Colonic mucosa (tissue), 4 donors: ENCODE measurements at regions not wholly inside any gene's neighbourhood (a gene's known extent, or its start where the extent isn't known, plus 50 kb on each side); places are given as distances from the start of the nearest gene placed in this dataset.

Source experiments
- DNase-seq: peaks from one replicate; pipeline ENCODE4 v3.0.0-alpha.2; 2020
- H3K27ac ChIP-seq: fragments of 200-600 bp; one replicate; pipeline ENCODE4 v1.8.0; 2021
- H3K27me3 ChIP-seq: fragments of 200-600 bp; one replicate; pipeline ENCODE4 v1.8.0; 2021
- H3K36me3 ChIP-seq: fragments of 200-600 bp; one replicate; pipeline ENCODE4 v1.8.0; 2021
- H3K4me1 ChIP-seq: fragments of 200-600 bp; one replicate; pipeline ENCODE4 v1.8.0; 2021; ENCODE audit warnings: mild to moderate bottlenecking
- H3K4me3 ChIP-seq: fragments of 200-600 bp; one replicate; pipeline ENCODE4 v1.8.0; 2021
- H3K9ac ChIP-seq, 2 donors: one replicate each; pipeline ENCODE4 v1.7.0; 2013; ENCODE audit warnings: control low read depth in 2 of 2, low read depth in 2 of 2, low read length in 2 of 2
- H3K9me3 ChIP-seq: fragments of 200-600 bp; one replicate; pipeline ENCODE4 v1.8.0; 2021
- CTCF ChIP-seq: fragments of 200-600 bp; IDR thresholded peaks from one replicate; pipeline ENCODE4 v1.8.0; 2022; ENCODE audit warnings: antibody characterized with exemption, mild to moderate bottlenecking
- intact Hi-C: fragments of 100-400 bp; cut with DNase I; formaldehyde crosslinking; loops from one replicate; pipeline ENCODE4 v1.14.1; 2022
- donor health status: healthy.
- donor health status: DM: no; HTN: no; CAD: no.
- donor health status: DM: no; HTN: no; CAD: no.

- H3K27ac ChIP-seq: no peak overlapping the region
- no peak overlapping the region for H3K4me3 ChIP-seq
- no peaks in the 10 kb centered on the region for H3K36me3 ChIP-seq
- no peak for TF ChIP-seq CTCF
- no peaks in the 10 kb centered on the region for H3K9me3 ChIP-seq
- no peaks in the 10 kb centered on the region for H3K27me3 ChIP-seq
- no peak for DNase-seq
- H3K4me1 ChIP-seq: no peaks in the 10 kb centered on the region
- intact Hi-C loops: no loop called here
- H3K9ac ChIP-seq: no peak overlapping the region
These were observed 489.8 kb upstream of the ZMIZ1 start for GRCh38 chr10:78578929-78579328.

- DNase-seq: no peak
- H3K4me3 ChIP-seq: no peak overlapping the region
- H3K36me3 ChIP-seq: no peaks in the 10 kb centered on the region
- H3K4me1 ChIP-seq: no peaks in the 10 kb centered on the region
- no peaks in the 10 kb centered on the region for H3K9me3 ChIP-seq
- H3K27me3 ChIP-seq: no peaks in the 10 kb centered on the region
- TF ChIP-seq CTCF: no peak
- H3K27ac ChIP-seq: no peak overlapping the region
- intact Hi-C loops: no loop called here
- H3K9ac ChIP-seq: no peak overlapping the region
These were observed 489.2 kb upstream of the ZMIZ1 start for GRCh38 chr10:78579576-78579975.

GRCh38 chr10:78579995-78580394 is 488.8 kb upstream of the ZMIZ1 start:
- Histone ChIP-seq H3K27ac (no peak overlapping the region), H3K9ac (no peak overlapping the region), H3K36me3 (no peaks in the 10 kb centered on the region), H3K27me3 (no peaks in the 10 kb centered on the region), H3K4me1 (no peaks in the 10 kb centered on the region), H3K4me3 (no peak overlapping the region), H3K9me3 (no peaks in the 10 kb centered on the region)
- DNase-seq: peak; percentile 34
- intact Hi-C loops: no loop called here
- no peak for TF ChIP-seq CTCF

- H3K36me3 ChIP-seq: no peaks in the 10 kb centered on the region
- intact Hi-C loops: no loop called here
- TF ChIP-seq CTCF: no peak
- H3K9me3 ChIP-seq: no peaks in the 10 kb centered on the region
- H3K27ac ChIP-seq: no peak overlapping the region
- H3K4me3 ChIP-seq: no peak overlapping the region
- peaks cover 3% of the 10 kb centered on the region for H3K4me1 ChIP-seq
- H3K9ac ChIP-seq: no peak overlapping the region
- no peaks in the 10 kb centered on the region for H3K27me3 ChIP-seq
- DNase-seq: no peak
These were observed 487.6 kb upstream of the ZMIZ1 start for GRCh38 chr10:78581133-78581694.

- Histone ChIP-seq H3K27ac (no peak overlapping the region), H3K9me3 (no peaks in the 10 kb centered on the region), H3K4me1 (peaks cover 3% of the 10 kb centered on the region), H3K27me3 (no peaks in the 10 kb centered on the region), H3K4me3 (no peak overlapping the region), H3K36me3 (no peaks in the 10 kb centered on the region), H3K9ac (no peak overlapping the region)
- DNase-seq: no peak
- no peak for TF ChIP-seq CTCF
- intact Hi-C loops: no loop called here
These were observed 486.2 kb upstream of the ZMIZ1 start for GRCh38 chr10:78582540-78582939.
